ENCODE measurements at regions not wholly inside any gene's neighbourhood (a gene's known extent, or its start where the extent isn't known, plus 50 kb on each side); places are given as distances from the start of the nearest gene placed in this dataset.
A peak's percentile ranks its signal among the peaks of the same experiment; 100 is the strongest.

GRCh38 chr15:53869044-53869805, 109.0 kb upstream of the UNC13C start:
- WGBS (ENCODE audit: insufficient coverage, insufficient replicate concordance, low lambda C conversion rate, missing lambda C conversion rate), result 63% methylated on average over 7 of the region's 7 CpGs
- no peaks in the 10 kb centered on the region for H3K9me3 ChIP-seq (replicated peaks; ENCODE audit: control insufficient read depth, insufficient read depth, low read length)
- ATAC-seq (peak; percentile 78), DNase-seq (ENCODE audit: low read depth, low spot score) (no peak), FAIRE-seq (no peak)
- no TSS peak for BruUV-seq (replicated peaks)
- no peaks in the 10 kb centered on the region for H3K79me2 ChIP-seq (ENCODE audit: control insufficient read depth, insufficient read depth, low read length)
- no peaks in the 10 kb centered on the region for H4K20me1 ChIP-seq (ENCODE audit: control insufficient read depth, insufficient read depth)
- ChIA-PET POLR2A (no interaction called here), CTCF (interaction anchor here (0.6 kb wide), 1 partner anchor 1338 kb away, joined by 3 read pairs; no protein-coding TSS in a partner anchor), SMC1A (ENCODE audit: uncharacterized antibody, unreplicated experiment) (interaction anchor here (0.6 kb wide), 1 partner anchor 1171 kb away, joined by 3 read pairs; no protein-coding TSS in a partner anchor), RAD21 (ENCODE audit: unreplicated experiment) (no interaction called here)
- in situ Hi-C loops (cut with MboI), result no loop called here
- H3K9ac ChIP-seq (ENCODE audit: control insufficient read depth, insufficient read depth, low read length), result no peak overlapping the region
- intact Hi-C loops (cut with micrococcal nuclease; ENCODE audit: unreplicated experiment), result no loop called here
- no peak for TF ChIP-seq BMI1 (IDR thresholded peaks at IDR 0.05; ENCODE audit: borderline replicate concordance)
- peak in 2 of 3 experiments; percentile 32 to 35; a peak in 3 of 6 replicates for TF ChIP-seq CTCF (IDR thresholded peaks at IDR 0.05 in 2 of 3, conservative IDR thresholded peaks at IDR 0.05 in 1 of 3; ENCODE audit: control insufficient read depth in 2 of 3, extremely low read depth in 1 of 3, insufficient read depth in 1 of 3, low read depth in 3 of 3, low read length in 3 of 3)
- no peaks in the 10 kb centered on the region for H3K4me1 ChIP-seq (ENCODE audit: control insufficient read depth, insufficient read depth, low read length)
- no peaks in the 10 kb centered on the region for H3K27me3 ChIP-seq (replicated peaks in 1 of 2; ENCODE audit: control insufficient read depth in 2 of 2, insufficient read depth in 2 of 2, low read length in 1 of 2)
- H3K4me2 ChIP-seq (ENCODE audit: control insufficient read depth, insufficient read depth), result no peak overlapping the region
- no peak overlapping the region for H3K27ac ChIP-seq (ENCODE audit: control insufficient read depth, insufficient read depth)
- H3K4me3 ChIP-seq, result no peak overlapping the region
- H2AFZ ChIP-seq (ENCODE audit: control insufficient read depth, low read depth, low read length), result no peak overlapping the region
- H3K36me3 ChIP-seq (ENCODE audit: control insufficient read depth in 2 of 2, insufficient read depth in 2 of 2, low read length in 1 of 2), result no peaks in the 10 kb centered on the region

- Histone ChIP-seq H3K4me2 (ENCODE audit: control insufficient read depth, insufficient read depth) (no peak overlapping the region), H3K9me3 (replicated peaks; ENCODE audit: control insufficient read depth, insufficient read depth, low read length) (no peaks in the 10 kb centered on the region), H2AFZ (ENCODE audit: control insufficient read depth, low read depth, low read length) (no peak overlapping the region), H3K9ac (ENCODE audit: control insufficient read depth, insufficient read depth, low read length) (no peak overlapping the region), H3K79me2 (ENCODE audit: control insufficient read depth, insufficient read depth, low read length) (no peaks in the 10 kb centered on the region), H3K27ac (ENCODE audit: control insufficient read depth, insufficient read depth) (no peak overlapping the region), H3K36me3 (ENCODE audit: control insufficient read depth in 2 of 2, insufficient read depth in 2 of 2, low read length in 1 of 2) (no peaks in the 10 kb centered on the region), H4K20me1 (ENCODE audit: control insufficient read depth, insufficient read depth) (no peaks in the 10 kb centered on the region), H3K4me3 (no peak overlapping the region), H3K27me3 (replicated peaks in 1 of 2; ENCODE audit: control insufficient read depth in 2 of 2, insufficient read depth in 2 of 2, low read length in 1 of 2) (no peaks in the 10 kb centered on the region), H3K4me1 (ENCODE audit: control insufficient read depth, insufficient read depth, low read length) (no peaks in the 10 kb centered on the region)
- POLR2A ChIA-PET, result no interaction called here
- FAIRE-seq (no peak), DNase-seq (ENCODE audit: low read depth, low spot score) (no peak), ATAC-seq (no peak)
- SMC1A ChIA-PET (ENCODE audit: uncharacterized antibody, unreplicated experiment), result no interaction called here
- RAD21 ChIA-PET (ENCODE audit: unreplicated experiment), result no interaction called here
- WGBS (ENCODE audit: insufficient coverage, insufficient replicate concordance, low lambda C conversion rate, missing lambda C conversion rate), result 17% methylated on average over 3 of the region's 3 CpGs
- BruUV-seq (replicated peaks), result no TSS peak
- in situ Hi-C loops (cut with MboI), result no loop called here
- CTCF ChIA-PET, result no interaction called here
- intact Hi-C loops (cut with micrococcal nuclease; ENCODE audit: unreplicated experiment), result no loop called here
- no peak for TF ChIP-seq ATF2 (IDR thresholded peaks at IDR 0.05; ENCODE audit: low read length)
- TF ChIP-seq IKZF2 (IDR thresholded peaks at IDR 0.05), result no peak
- no peak for TF ChIP-seq RCOR1 (conservative IDR thresholded peaks at IDR 0.05; ENCODE audit: low read depth, low read length)
- TF ChIP-seq PBX3 (IDR thresholded peaks at IDR 0.05; ENCODE audit: insufficient replicate concordance, low read depth, low read length), result no peak
- no peak for TF ChIP-seq ZNF622 (IDR thresholded peaks at IDR 0.05)
- no peak for TF ChIP-seq E2F8 (IDR thresholded peaks at IDR 0.05; ENCODE audit: low read depth, partially characterized antibody)
- no peak for TF ChIP-seq MTA2 (IDR thresholded peaks at IDR 0.05; ENCODE audit: low read depth)
Observed at GRCh38 chr15:53862386-53862785, 102.9 kb upstream of the WDR72 start.

Measured in GM12878 (cell line).